ENCODE measurements at regions not wholly inside any gene's neighbourhood (a gene's known extent, or its start where the extent isn't known, plus 50 kb on each side); places are given as distances from the start of the nearest gene placed in this dataset.

DNA sequence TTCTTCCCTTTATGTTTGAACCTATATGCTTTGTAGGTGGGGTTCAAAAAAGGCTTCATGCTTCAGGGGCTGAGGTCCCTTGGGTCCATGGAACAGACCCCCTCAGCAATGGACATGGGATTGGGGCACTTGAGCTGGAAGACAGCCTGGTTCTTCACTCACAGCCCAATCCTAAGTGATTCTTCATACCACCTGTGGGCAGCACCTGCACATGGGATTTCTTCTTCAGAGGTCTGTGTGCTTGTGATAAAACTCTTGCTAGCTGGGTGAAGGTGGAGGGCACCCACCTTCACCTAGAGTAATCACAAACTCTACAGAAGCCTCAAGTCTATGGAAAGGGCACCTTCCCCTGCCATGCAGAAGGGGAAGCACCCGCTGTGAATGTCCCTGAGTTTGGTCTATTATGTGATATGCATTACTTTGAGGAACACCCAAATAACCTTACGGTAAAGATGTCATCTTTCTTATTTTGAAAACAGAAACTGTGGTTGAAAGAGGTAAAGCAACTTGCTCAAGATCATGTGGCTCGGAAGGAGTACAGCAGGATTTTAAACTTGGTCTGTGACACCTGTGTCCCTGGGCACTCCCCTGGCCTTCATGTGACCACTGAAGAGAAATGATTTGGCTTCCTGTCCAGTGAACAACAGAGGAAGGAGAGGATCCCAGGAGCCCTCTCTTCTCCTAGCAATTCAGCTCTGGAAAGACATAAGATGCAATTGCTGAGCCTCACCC is 469.5 kb upstream of the ZMIZ1 start:
- TF ChIP-seq, protein P1, sequence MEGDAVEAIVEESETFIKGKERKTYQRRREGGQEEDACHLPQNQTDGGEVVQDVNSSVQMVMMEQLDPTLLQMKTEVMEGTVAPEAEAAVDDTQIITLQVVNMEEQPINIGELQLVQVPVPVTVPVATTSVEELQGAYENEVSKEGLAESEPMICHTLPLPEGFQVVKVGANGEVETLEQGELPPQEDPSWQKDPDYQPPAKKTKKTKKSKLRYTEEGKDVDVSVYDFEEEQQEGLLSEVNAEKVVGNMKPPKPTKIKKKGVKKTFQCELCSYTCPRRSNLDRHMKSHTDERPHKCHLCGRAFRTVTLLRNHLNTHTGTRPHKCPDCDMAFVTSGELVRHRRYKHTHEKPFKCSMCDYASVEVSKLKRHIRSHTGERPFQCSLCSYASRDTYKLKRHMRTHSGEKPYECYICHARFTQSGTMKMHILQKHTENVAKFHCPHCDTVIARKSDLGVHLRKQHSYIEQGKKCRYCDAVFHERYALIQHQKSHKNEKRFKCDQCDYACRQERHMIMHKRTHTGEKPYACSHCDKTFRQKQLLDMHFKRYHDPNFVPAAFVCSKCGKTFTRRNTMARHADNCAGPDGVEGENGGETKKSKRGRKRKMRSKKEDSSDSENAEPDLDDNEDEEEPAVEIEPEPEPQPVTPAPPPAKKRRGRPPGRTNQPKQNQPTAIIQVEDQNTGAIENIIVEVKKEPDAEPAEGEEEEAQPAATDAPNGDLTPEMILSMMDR (conservative IDR thresholded peaks at IDR 0.05 in 1 of 2, IDR thresholded peaks at IDR 0.05 in 1 of 2; ENCODE audit: low read depth in 1 of 2, low read length in 2 of 2), result no peak
- no peak for TF ChIP-seq EZH2 (IDR thresholded peaks at IDR 0.05; ENCODE audit: low read length, missing control alignments)
- H3K79me2 ChIP-seq (ENCODE audit: control insufficient read depth, insufficient read depth, low read length), result no peaks in the 10 kb centered on the region
- H3K4me3 ChIP-seq (replicated peaks in 1 of 4; ENCODE audit: control extremely low read depth in 1 of 4, insufficient read depth in 1 of 4, low read depth in 3 of 4, low read length in 4 of 4), result no peak overlapping the region
- H2AFZ ChIP-seq (ENCODE audit: low read length), result no peak overlapping the region
- no peak for DNase-seq (ENCODE audit: low read depth in 2 of 2)
- H3K9ac ChIP-seq (ENCODE audit: insufficient read depth, low read length), result no peak overlapping the region
- H3K4me1 ChIP-seq (ENCODE audit: control insufficient read depth, extremely low read depth, insufficient read depth, low read length), result no peaks in the 10 kb centered on the region
- no peaks in the 10 kb centered on the region for H4K20me1 ChIP-seq (ENCODE audit: control insufficient read depth, extremely low read depth, insufficient read depth, low read length)
- H3K27ac ChIP-seq (ENCODE audit: insufficient read depth, low read length), result no peak overlapping the region
- no peaks in the 10 kb centered on the region for H3K9me3 ChIP-seq (ENCODE audit: control insufficient read depth, insufficient read depth, low read depth, low read length)
- H3K27me3 ChIP-seq (ENCODE audit: control insufficient read depth, insufficient read depth, low read length), result peaks cover 17% of the 10 kb centered on the region
- H3K4me2 ChIP-seq (ENCODE audit: extremely low read depth, insufficient read depth, low read length), result no peak overlapping the region
- H3K36me3 ChIP-seq (ENCODE audit: control insufficient read depth, insufficient read depth, low read length), result no peaks in the 10 kb centered on the region

DNA sequence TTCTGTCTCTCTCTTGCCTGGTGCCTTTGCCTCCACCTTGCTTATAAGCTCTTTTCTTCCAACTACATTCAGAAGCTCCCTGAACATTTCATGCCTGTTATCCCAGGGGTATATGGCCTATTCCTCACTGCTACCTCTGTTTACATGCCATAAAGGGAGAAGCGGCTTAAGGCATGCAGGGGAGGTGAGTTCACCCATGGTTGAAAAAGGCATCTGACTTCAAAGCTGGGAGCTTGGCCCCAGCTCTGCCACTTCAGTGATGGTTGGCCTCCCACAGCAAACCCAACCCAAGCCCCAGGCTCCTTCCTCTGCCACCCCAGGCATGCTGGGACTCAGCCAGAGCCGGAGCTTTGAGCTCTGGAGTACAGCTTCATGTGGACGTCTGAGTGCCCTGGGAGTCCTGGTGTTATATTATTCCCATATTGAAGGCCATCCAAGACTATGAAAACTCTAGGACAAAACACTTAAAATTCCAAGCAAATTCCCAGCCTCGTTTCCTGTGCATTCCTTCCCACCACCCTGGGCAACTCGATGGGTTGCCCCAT is 468.6 kb upstream of the ZMIZ1 start:
- Histone ChIP-seq H3K4me1 (ENCODE audit: control insufficient read depth, extremely low read depth, insufficient read depth, low read length) (no peaks in the 10 kb centered on the region), H3K4me3 (replicated peaks in 1 of 4; ENCODE audit: control extremely low read depth in 1 of 4, insufficient read depth in 1 of 4, low read depth in 3 of 4, low read length in 4 of 4) (no peak overlapping the region), H3K27ac (ENCODE audit: insufficient read depth, low read length) (no peak overlapping the region), H2AFZ (ENCODE audit: low read length) (no peak overlapping the region), H4K20me1 (ENCODE audit: control insufficient read depth, extremely low read depth, insufficient read depth, low read length) (no peaks in the 10 kb centered on the region), H3K9ac (ENCODE audit: insufficient read depth, low read length) (no peak overlapping the region), H3K4me2 (ENCODE audit: extremely low read depth, insufficient read depth, low read length) (no peak overlapping the region), H3K36me3 (ENCODE audit: control insufficient read depth, insufficient read depth, low read length) (no peaks in the 10 kb centered on the region), H3K79me2 (ENCODE audit: control insufficient read depth, insufficient read depth, low read length) (no peaks in the 10 kb centered on the region), H3K27me3 (ENCODE audit: control insufficient read depth, insufficient read depth, low read length) (peaks cover 17% of the 10 kb centered on the region), H3K9me3 (ENCODE audit: control insufficient read depth, insufficient read depth, low read depth, low read length) (no peaks in the 10 kb centered on the region)
- DNase-seq (ENCODE audit: low read depth in 2 of 2), result no peak
- TF ChIP-seq, protein P1 (conservative IDR thresholded peaks at IDR 0.05 in 1 of 2, IDR thresholded peaks at IDR 0.05 in 1 of 2; ENCODE audit: low read depth in 1 of 2, low read length in 2 of 2), result no peak
- TF ChIP-seq EZH2 (IDR thresholded peaks at IDR 0.05; ENCODE audit: low read length, missing control alignments), result no peak

DNA sequence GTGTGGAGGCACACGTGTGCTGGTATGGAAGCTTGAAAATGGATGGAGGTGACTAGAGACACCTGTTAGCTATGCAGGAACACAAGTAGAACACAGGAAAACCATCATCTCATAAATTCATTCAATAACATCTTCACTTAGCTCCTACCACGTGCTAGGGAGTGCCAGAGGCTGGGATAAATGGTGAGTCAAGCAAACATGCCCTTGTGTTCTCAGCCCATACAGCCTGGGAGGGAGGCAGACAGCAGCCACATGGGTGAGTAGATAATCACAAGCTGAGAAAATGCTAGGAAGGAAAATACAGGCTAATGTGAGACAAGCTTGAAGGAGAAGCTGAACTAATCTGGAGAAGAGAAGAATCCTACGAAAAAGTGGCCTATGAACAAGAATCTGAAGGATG is 468.0 kb upstream of the ZMIZ1 start:
- H3K4me3 ChIP-seq (replicated peaks in 1 of 4; ENCODE audit: control extremely low read depth in 1 of 4, insufficient read depth in 1 of 4, low read depth in 3 of 4, low read length in 4 of 4), result no peak overlapping the region
- no peak overlapping the region for H2AFZ ChIP-seq (ENCODE audit: low read length)
- H3K36me3 ChIP-seq (ENCODE audit: control insufficient read depth, insufficient read depth, low read length), result no peaks in the 10 kb centered on the region
- TF ChIP-seq, protein P1 (conservative IDR thresholded peaks at IDR 0.05 in 1 of 2, IDR thresholded peaks at IDR 0.05 in 1 of 2; ENCODE audit: low read depth in 1 of 2, low read length in 2 of 2), result no peak
- no peak for TF ChIP-seq EZH2 (IDR thresholded peaks at IDR 0.05; ENCODE audit: low read length, missing control alignments)
- H3K9me3 ChIP-seq (ENCODE audit: control insufficient read depth, insufficient read depth, low read depth, low read length), result no peaks in the 10 kb centered on the region
- H3K4me1 ChIP-seq (ENCODE audit: control insufficient read depth, extremely low read depth, insufficient read depth, low read length), result no peaks in the 10 kb centered on the region
- no peak overlapping the region for H3K27ac ChIP-seq (ENCODE audit: insufficient read depth, low read length)
- H4K20me1 ChIP-seq (ENCODE audit: control insufficient read depth, extremely low read depth, insufficient read depth, low read length), result no peaks in the 10 kb centered on the region
- H3K4me2 ChIP-seq (ENCODE audit: extremely low read depth, insufficient read depth, low read length), result no peak overlapping the region
- H3K27me3 ChIP-seq (ENCODE audit: control insufficient read depth, insufficient read depth, low read length), result peaks cover 17% of the 10 kb centered on the region
- no peaks in the 10 kb centered on the region for H3K79me2 ChIP-seq (ENCODE audit: control insufficient read depth, insufficient read depth, low read length)
- peak in 1 of 2 donors; percentile 55 for DNase-seq (ENCODE audit: low read depth in 2 of 2)
- H3K9ac ChIP-seq (ENCODE audit: insufficient read depth, low read length), result no peak overlapping the region
